Upper lobe of left lung (tissue), 6 donors: ENCODE measurements at regions not wholly inside any gene's neighbourhood (a gene's known extent, or its start where the extent isn't known, plus 50 kb on each side); places are given as distances from the start of the nearest gene placed in this dataset.
A peak's percentile ranks its signal among the peaks of the same experiment; 100 is the strongest.

Experiments used
- ATAC-seq, 2 donors: fragments of 200-7000 bp; cut with Tn5 transposase; one replicate each; pipeline ENCODE4 v1.9.1; 2022; ENCODE audit warnings: mild to moderate bottlenecking in 2 of 2, moderate library complexity in 2 of 2; ENCODE audit not compliant: low FRiP score in 2 of 2
- DNase-seq, 2 donors: peaks; one replicate each; pipeline ENCODE4 v3.0.0-alpha.2; 2019 to 2020
- H3K27ac ChIP-seq, 4 donors: fragments of 200-600 bp; sonication (generic); one replicate each; pipeline ENCODE4 v1.5.1; 2016 to 2019
- H3K27me3 ChIP-seq, 4 donors: fragments of 200-600 bp; sonication (generic); one replicate each; pipeline ENCODE4 v1.5.1; 2017 to 2019
- H3K36me3 ChIP-seq, 4 donors: fragments of 200-600 bp; sonication (generic); one replicate each; pipeline ENCODE4 v1.5.1; 2016 to 2019
- H3K4me1 ChIP-seq, 4 donors: fragments of 200-600 bp; sonication (generic); one replicate each; pipeline ENCODE4 v1.5.1; 2018 to 2019
- H3K4me3 ChIP-seq, 4 donors: fragments of 200-600 bp; sonication (generic); one replicate each; pipeline ENCODE4 v1.5.1; 2017 to 2019; ENCODE audit warnings: mild to moderate bottlenecking in 2 of 4, moderate library complexity in 1 of 4
- H3K9me3 ChIP-seq, 4 donors: fragments of 200-600 bp; sonication (generic); one replicate each; pipeline ENCODE4 v1.5.1; 2018 to 2019
- CTCF ChIP-seq, 6 experiments: fragments of 450-650 bp in 4 of 6; fragments of 200-600 bp in 2 of 6; sonication (generic) in 2 of 6; IDR thresholded peaks; one replicate each; pipeline ENCODE4 v1.5.1; 2016 to 2019; ENCODE audit warnings: antibody characterized with exemption in 6 of 6
- EP300 ChIP-seq, 4 donors: sonication (generic); formaldehyde crosslinking; IDR thresholded peaks; one replicate each; pipeline ENCODE4 v1.5.1; 2017; ENCODE audit warnings: antibody characterized with exemption in 4 of 4, control low read depth in 2 of 4
- POLR2A ChIP-seq, 4 donors: fragments of 450-650 bp; IDR thresholded peaks; one replicate each; pipeline ENCODE4 v1.5.1; 2016 to 2017; ENCODE audit warnings: antibody characterized with exemption in 4 of 4, mild to moderate bottlenecking in 2 of 4
- POLR2AphosphoS5 ChIP-seq, 2 donors: sonication (generic); formaldehyde crosslinking; IDR thresholded peaks; one replicate each; pipeline ENCODE4 v1.5.1; 2017; ENCODE audit warnings: antibody characterized with exemption in 2 of 2
- WGBS, 2 donors: methylation state at CpG; one replicate each; pipeline ENCODE4 v1.1.5; 2017 to 2018; 5-methylcytosine and 5-hydroxymethylcytosine counted together
- donor health status: DM: no; HTN: no; CAD: no; lungs with moderate emphysema.
- donor health status: DM: no; HTN: yes; CAD: no; lungs with severe emphysema.

- Histone ChIP-seq H3K4me1 (peaks cover 0 to 9% (median 4%) of the 10 kb centered on the region in 4 donors), H3K27me3 (no peaks in the 10 kb centered on the region), H3K36me3 (no peaks in the 10 kb centered on the region), H3K27ac (no peak overlapping the region), H3K9me3 (no peaks in the 10 kb centered on the region), H3K4me3 (no peak overlapping the region)
- ATAC-seq (no peak), DNase-seq (no peak)
- TF ChIP-seq CTCF (IDR thresholded peaks at IDR 0.05), result no peak
- no peak for TF ChIP-seq POLR2A (IDR thresholded peaks at IDR 0.05)
- no peak for TF ChIP-seq POLR2AphosphoS5 (IDR thresholded peaks at IDR 0.05)
- TF ChIP-seq EP300 (IDR thresholded peaks at IDR 0.05), result no peak
- WGBS, 2 donors, result 38 to 62% methylated on average over 1 of the region's 1 CpG
Observed at GRCh38 chr6:140082867-140083297, 708.4 kb upstream of the CITED2 start.

- no peaks in the 10 kb centered on the region for H3K27me3 ChIP-seq
- TF ChIP-seq POLR2AphosphoS5 (IDR thresholded peaks at IDR 0.05), result no peak
- peak in 2 of 4 donors; percentile 14 to 39 for TF ChIP-seq EP300 (IDR thresholded peaks at IDR 0.05)
- TF ChIP-seq CTCF (IDR thresholded peaks at IDR 0.05), result no peak
- TF ChIP-seq POLR2A (IDR thresholded peaks at IDR 0.05), result no peak
- no peaks in the 10 kb centered on the region for H3K36me3 ChIP-seq
- H3K4me1 ChIP-seq, result peaks cover 0 to 9% (median 4%) of the 10 kb centered on the region in 4 donors
- no peak overlapping the region for H3K4me3 ChIP-seq
- H3K27ac ChIP-seq, result peak overlapping the region in 3 of 4 donors; percentile 35 to 65 (median 52)
- DNase-seq (peak in 1 of 2 donors; percentile 22), ATAC-seq (peak; percentile 66 to 78)
- no peaks in the 10 kb centered on the region for H3K9me3 ChIP-seq
- WGBS, 2 donors, result 62 to 69% methylated on average over 5 of the region's 5 CpGs
Observed at GRCh38 chr6:140079328-140079727, 704.9 kb upstream of the CITED2 start.

GRCh38 chr6:140078561-140079125, 704.2 kb upstream of the CITED2 start:
- H3K36me3 ChIP-seq, result no peaks in the 10 kb centered on the region
- no peak overlapping the region for H3K4me3 ChIP-seq
- TF ChIP-seq CTCF (IDR thresholded peaks at IDR 0.05), result no peak
- TF ChIP-seq POLR2AphosphoS5 (IDR thresholded peaks at IDR 0.05), result no peak
- no peak for TF ChIP-seq POLR2A (IDR thresholded peaks at IDR 0.05)
- no peak for TF ChIP-seq EP300 (IDR thresholded peaks at IDR 0.05)
- DNase-seq, result no peak
- 46 to 54% methylated on average over 3 of the region's 3 CpGs for WGBS, 2 donors
- peaks cover 0 to 9% (median 4%) of the 10 kb centered on the region in 4 donors for H3K4me1 ChIP-seq
- peak in 1 of 2 donors; percentile 75 for ATAC-seq
- no peaks in the 10 kb centered on the region for H3K9me3 ChIP-seq
- no peaks in the 10 kb centered on the region for H3K27me3 ChIP-seq
- H3K27ac ChIP-seq, result peak overlapping the region; percentile 35 to 65 (median 48)

GRCh38 chr6:140077827-140078560, 703.5 kb upstream of the CITED2 start:
- no peak for DNase-seq
- no peaks in the 10 kb centered on the region for H3K9me3 ChIP-seq
- no peak overlapping the region for H3K4me3 ChIP-seq
- H3K27ac ChIP-seq, result peak overlapping the region in 1 of 4 donors; percentile 43
- TF ChIP-seq POLR2A (IDR thresholded peaks at IDR 0.05), result no peak
- no peak for TF ChIP-seq EP300 (IDR thresholded peaks at IDR 0.05)
- H3K36me3 ChIP-seq, result no peaks in the 10 kb centered on the region
- peaks cover 0 to 9% (median 6%) of the 10 kb centered on the region in 4 donors for H3K4me1 ChIP-seq
- 63 to 65% methylated on average over 5 of the region's 5 CpGs for WGBS, 2 donors
- ATAC-seq, result no peak
- H3K27me3 ChIP-seq, result no peaks in the 10 kb centered on the region

- peaks cover 0 to 17% (median 6%) of the 10 kb centered on the region in 4 donors for H3K4me1 ChIP-seq
- no peaks in the 10 kb centered on the region for H3K36me3 ChIP-seq
- 83 to 87% methylated on average over 1 of the region's 1 CpG for WGBS, 2 donors
- TF ChIP-seq CTCF (IDR thresholded peaks at IDR 0.05) (no peak), EP300 (IDR thresholded peaks at IDR 0.05) (no peak), POLR2AphosphoS5 (IDR thresholded peaks at IDR 0.05) (no peak), POLR2A (IDR thresholded peaks at IDR 0.05) (no peak)
- H3K9me3 ChIP-seq, result no peaks in the 10 kb centered on the region
- H3K4me3 ChIP-seq, result no peak overlapping the region
- H3K27me3 ChIP-seq, result no peaks in the 10 kb centered on the region
- ATAC-seq (no peak), DNase-seq (no peak)
- H3K27ac ChIP-seq, result no peak overlapping the region
Observed at GRCh38 chr6:140076105-140076504, 701.7 kb upstream of the CITED2 start.
